Stimulated activated CD8-positive, alpha-beta memory T cell treated with anti-CD3 and anti-CD28 coated beads, Interleukin-15, amount 100 ng/mL, for 48 hours (primary cell): ENCODE measurements at regions not wholly inside any gene's neighbourhood (a gene's known extent, or its start where the extent isn't known, plus 50 kb on each side); places are given as distances from the start of the nearest gene placed in this dataset.
"Not testable (repeated sequence)": the region's sequence is repeated elsewhere in the genome, so short reads cannot be mapped to it uniquely, and the experiment has no call there.

ENCODE experiments used
- DNase-seq, 2 donors: peaks; one replicate each; pipeline ENCODE4 v3.0.0-alpha.2; 2020; ENCODE audit warnings: low read depth in 2 of 2

DNA sequence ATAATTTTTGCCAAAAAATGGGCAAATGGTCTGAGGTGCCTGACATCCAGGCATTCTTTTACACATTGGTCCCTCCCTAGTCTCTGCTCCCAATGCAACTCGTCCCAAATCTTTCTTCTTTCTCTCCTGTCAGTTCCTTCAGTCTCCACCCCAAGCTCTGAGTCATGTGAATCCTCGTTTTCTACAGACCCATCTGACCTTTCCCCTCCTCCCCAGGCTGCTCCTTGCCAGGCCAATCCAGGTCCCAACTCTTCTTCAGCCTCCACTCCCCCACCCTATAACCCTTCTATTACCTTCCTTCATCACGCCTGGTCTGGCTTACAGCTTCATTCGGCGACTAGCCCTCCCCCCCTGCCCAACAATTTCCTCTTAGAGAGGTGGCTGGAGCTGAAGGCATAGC, 55.3 kb downstream of the BBS10 start:
- not testable (repeated sequence) for DNase-seq

DNA sequence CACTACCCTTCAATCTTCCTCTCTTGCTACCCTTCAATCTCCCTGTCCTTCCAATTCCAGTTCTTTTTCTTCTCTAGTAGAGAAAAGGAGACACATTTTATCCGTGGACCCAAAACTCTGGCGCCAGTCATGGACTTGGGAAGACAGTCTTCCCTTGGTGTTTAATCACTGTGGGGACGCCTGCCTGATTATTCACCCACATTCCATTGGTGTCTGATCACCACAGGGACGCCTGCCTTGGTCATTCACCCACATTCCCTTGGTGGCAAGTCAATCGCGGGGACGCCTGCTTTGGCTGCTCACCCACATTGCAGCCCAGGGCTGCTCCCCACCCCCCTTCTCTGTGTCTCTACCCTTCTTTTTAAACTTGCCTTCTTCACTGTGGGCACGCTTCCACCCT, 55.9 kb downstream of the BBS10 start:
- DNase-seq: not testable (repeated sequence)

DNA sequence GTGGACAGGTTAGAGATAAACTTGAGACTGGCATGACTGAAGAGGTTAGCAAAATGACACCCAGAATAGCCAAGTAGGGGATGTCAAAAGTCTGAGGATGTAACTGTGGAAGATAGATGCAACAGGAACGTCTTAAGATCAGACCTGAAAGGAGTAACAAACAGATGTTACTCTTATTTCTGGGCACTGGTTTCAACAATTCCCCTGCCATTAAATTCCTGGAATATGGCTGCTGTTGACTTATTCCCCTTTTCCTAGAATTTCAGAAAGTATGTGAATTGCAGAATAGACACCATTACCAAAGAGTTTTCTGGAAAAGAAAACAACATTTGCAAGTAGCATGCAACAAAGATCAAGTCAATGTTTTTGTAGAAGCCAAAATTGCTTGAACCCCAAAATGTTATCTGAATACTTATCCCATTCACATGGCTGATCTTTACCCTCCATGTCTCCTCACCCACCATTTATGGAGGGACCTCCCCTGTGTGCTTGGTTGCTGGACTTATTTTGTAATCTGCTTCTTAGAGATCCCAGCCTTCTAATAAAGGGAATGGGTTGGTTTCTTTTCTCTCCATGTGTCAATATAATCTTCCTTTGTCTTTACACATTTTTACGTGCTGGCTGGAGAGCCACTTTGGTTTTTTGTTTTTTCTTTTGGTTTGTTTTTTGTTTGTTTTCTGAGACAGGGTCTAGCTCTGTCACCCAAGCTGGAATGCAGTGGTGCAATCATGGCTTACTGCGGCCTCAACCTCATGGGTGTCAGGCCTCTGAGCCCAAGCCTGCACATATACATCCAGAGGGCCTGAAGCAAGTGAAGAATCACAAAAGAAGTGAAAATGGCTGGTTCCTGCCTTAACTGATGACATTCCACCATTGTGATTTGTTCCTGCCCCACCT, 57.0 kb downstream of the BBS10 start:
- no peak for DNase-seq

DNA sequence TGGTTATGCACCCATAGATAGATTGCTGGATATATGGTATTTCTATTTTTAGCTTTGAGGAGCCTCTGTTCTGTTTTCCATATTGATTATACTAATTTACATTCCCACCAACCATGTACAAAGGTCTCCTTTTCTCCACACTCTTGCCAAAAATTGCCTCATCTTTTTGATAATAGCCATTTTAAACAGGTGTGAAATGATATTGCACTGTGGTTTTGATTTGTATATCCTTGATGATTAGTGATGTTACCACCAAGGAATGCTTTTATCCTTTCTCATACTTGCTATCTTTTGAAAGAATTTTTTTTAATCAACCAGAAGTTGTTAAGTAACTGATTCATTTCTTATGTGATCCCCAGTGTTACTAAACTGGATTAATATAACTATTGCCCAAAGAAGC, 60.0 kb downstream of the BBS10 start:
- no peak for DNase-seq

DNA sequence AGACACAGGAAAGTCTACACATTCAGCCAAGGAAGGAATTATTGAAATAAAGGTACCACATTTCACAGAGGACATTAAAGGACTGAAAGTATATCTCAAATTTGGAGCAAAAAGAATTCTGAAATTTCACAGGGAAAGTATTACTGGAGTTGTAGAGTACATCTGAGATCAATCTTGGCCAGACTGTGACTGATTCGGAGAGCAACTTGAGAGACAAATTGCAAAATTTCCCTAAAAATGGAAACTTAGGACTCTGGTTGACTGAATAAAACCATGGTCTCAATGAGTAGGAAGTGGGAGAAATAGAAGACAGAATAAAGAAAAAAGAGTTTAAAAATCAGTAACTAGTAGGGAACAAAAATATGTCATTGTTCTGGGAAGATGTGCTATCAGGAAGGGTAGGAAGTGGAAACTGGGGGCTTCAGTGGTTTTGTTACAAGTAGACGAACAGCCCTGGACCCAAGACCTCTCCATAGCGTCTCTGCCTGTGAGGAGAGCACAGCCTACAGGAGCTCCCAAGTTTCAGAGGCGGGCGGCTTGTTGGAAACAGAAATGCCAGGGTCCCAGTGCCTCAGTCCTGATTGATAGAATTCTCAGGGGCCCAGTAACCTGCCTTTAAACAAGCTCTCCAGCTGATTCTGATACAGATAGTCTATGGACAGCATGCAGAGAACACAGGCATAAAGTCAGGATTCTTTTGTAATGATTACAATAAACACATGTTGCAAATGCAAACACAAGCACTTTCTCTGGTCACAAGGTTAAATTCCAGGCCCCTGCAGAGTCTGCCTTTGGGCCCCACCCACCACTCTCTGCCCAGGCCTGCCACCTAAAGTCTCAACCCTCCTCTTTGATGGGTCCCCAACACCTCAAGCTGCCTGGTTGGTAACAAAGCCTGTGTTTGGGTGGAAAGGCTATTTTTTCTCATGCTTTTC, 63.1 kb downstream of the BBS10 start:
- no peak for DNase-seq

DNA sequence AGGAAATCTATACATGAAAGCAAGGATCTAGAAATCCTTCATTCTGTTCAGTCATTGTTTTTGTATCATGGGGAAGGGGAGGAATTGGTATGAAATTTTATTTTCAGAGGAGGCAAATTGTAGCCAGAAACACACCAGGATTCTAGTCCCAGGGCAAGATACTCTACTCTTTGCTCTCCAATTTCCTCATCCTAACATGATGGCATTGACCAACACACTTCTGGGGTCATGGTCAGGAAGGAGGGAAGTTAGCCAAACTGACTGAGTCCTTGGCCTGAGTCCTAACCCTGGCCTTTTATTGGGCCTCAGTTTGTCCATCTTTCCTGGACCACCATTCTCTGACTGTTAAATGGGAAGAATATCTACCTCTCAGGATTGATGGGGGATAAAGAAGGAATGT, 65.5 kb downstream of the BBS10 start:
- no peak for DNase-seq

DNA sequence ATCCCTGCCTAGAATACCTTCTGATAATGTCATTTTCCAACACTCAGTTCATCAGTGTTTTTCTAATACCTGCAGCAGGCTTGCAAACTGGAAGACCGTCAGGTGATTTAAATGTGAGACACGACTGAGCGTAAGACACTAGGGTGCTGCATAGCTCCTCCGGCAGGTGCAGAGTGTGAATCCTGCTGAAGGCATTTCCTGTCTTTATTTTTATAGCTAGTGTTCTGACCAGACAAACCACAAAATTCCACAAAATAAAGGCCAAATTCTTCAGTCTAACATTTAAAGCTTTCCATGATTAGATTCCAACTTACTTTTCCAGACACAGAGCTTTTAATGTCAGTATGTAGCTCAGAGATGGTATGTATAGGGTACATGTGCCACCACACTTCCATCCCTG, 70.7 kb downstream of the BBS10 start:
- DNase-seq: no peak

DNA sequence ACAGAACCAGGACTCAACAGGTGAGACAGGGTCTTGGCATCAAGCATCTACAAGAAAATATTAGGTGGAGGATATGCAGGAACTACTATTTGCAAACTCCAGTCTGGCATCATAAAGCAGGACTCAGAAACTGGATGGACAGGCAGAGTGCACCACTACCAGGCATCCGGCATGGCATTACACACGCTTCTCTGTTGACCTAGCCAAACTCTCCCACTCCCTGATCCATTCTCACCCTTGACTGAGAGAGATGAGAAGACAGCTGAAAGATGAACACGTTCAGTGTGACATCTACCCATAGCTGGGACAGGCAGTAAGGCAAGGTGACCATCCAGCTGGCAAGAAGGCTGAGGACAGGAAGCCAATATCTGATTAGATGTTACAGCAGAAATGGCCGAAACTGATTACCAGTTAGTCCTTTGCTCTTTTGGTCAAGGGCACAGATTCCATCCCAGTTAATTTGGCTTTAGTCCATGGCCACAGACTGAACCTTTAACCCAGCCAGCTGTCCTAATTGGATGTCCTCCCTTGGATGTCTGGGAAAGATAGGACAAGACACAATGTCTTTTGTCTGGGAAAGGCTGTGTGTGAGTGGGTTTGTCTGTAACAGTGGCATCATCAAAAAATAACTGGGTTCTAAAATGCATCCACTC, 71.6 kb downstream of the BBS10 start:
- DNase-seq: no peak

DNA sequence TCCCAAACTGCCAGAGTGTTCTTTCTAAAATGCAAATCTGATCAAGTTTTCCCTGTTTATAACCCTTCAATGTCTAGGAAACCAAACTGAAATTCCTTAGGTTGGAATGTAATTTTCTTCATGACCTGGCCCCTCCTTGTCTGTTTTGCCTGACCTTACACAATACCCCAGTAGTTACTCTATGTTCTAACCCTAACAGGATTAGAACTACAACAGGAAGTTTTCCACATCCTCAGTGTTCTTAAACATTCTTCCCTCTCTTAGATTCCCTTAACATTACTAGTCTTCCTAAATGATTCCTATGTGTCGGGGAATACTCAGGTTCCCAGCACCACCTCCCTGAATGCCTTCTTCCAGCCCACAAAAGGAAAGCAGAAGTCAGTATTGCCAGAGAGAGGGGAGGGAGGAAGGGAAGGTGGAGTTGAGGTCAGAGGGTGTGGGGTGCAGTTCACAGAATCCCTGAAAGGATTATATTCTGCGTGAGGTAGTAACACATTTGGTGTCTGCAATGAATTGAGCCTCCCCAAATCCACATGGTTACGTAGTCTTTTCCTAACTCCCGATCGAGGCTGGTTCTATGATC, 72.6 kb downstream of the BBS10 start:
- no peak for DNase-seq

DNA sequence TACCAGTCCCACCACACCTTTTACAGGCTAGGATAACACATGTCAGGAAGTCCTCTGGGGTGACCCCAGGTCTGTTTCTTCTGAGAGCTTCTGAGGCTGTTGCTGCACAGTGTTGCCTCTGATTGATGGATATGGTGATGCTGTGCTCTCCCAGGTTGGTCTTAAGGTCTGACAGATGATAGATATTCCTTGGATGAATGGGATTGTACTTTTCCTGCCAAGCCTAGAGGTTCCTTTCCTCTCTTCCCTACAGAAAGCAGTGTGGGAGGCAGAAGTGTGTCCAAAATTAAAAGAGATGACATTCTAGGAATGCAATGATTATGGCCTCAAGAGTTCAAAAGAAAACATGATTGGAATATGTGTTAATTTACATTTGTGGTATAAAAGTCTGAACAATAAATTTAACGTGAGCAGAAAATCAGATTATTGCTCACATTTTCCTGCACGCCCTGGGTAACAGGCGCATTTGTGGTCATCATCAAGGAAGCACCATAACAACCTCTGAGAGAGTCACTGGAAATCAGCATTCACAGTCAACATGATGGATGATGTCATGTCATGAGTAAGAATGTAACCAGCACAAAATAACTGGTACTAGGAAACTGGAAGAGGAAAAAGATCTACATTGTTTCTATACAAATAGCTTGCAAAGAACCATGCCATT, 73.7 kb downstream of the BBS10 start:
- peak; percentile 21 to 27 for DNase-seq

DNA sequence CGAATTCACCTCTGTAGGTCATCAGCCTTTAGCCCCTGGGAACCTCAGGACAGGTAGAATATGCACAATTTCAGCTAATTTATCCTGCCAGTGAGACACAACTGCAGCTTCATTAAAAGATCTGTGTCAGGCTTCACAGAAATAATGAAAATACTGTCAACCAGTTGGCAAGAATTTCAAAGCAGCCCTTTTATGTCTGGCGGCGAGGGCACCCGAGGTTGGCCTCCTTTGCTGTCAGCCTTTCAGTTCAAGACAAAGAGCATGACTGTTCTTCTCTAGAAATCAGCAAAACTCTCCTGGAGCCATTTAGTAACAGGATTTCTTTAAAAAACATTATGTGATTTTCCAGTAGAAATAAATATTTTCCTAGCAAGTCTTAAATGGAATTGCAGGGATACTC, 75.9 kb downstream of the BBS10 start:
- DNase-seq: no peak

DNA sequence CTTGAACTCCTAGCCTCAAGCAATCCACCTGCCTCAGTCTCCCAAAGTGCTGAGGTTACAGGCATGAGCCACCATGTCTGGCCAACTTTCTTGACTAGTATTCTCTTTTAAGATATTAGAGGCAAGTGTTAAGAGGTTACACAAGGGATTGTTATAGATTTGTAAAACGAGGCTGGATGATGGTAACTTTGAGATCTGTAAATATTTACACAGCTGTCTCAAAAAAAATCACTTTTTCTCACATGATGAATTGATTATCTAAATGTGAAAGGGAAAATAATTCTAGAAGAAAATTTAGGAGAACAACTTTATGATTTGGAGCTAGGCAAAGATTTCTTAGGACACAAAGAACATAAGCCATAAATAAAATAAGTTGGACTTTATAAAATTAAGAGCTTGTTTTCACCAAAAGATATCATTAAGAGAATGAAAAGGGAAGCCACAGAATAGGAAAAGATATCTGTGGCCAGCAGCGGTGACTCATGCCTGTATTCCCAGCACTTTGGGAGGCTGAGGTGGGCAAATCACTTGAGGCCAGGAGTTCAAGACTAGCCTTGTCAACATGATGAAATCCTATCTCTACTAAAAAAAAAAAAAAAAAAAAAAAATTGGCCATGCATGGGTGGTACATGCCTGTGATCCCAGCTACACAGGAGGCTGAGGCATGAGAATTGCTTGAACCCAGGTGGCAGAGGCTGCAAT, 77.4 kb downstream of the BBS10 start:
- no peak for DNase-seq

DNA sequence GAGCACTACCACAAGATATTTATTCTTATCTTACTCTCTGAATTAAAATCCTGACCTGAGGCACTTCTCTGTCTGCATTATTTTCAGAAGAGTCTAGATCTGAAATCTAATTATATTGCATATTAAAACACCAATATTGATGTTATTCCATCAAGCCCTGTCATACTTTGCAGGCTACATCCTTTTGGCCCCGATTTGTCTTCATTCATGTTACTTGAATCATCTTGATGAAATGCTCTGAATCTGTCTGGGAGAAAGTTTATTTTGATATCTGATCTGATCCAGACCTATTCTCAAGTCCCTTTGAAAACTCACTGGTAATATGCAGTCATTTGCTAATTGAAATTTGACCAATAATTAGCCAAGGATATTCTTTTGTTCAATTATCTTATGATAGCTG, 79.9 kb downstream of the BBS10 start:
- no peak for DNase-seq

DNA sequence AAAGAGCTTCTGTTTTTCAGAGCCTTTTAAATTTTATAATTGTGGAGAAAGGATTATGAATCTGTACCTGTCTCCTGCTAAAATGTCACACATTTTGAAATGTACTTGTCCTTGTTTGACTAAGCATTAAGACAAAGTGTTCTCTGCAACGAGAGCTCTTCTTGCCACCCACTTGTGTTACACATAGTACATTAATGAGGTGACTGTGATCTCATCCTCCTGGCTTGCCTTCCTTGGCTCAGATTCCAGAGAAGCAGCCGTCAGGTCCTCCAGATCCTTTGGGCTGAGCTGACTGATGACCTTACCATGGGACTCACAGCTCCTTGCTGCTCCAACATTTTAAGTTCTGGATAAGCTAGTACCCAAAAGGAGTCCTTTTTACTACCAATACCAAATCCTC, 81.4 kb downstream of the BBS10 start:
- DNase-seq: no peak

DNA sequence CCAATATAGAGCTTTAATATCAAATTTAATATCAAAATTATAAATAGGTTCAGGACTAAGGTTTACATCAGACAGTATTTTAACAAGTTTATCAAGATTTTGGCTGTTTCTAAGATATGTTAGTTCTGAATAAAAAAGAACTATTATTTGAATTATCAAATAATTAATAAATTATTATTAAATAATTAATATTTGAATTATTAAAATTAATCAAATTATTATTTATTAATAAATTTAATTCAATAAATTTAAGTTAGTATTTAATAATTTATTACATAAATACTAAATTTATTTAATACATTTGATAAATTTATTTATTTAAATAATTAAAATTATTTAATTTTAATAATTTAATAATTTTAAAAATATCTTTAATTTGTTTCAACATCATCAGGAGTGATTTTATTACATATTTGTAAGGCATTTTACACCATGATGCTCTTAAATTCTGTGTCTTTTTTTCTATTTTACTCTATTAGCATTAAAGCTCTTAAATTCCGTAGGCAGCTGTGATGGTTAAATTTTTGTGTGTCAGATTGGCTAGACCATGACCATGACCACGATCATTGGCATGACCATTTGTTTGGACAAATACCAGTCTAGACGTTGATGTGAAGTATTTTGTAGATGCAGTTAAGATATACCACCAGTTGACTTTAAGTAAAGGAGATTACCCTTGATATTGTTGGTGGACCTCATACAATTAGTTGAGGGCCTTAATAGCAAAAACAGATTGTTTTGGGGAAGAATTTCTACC, 82.6 kb downstream of the BBS10 start:
- no peak for DNase-seq

DNA sequence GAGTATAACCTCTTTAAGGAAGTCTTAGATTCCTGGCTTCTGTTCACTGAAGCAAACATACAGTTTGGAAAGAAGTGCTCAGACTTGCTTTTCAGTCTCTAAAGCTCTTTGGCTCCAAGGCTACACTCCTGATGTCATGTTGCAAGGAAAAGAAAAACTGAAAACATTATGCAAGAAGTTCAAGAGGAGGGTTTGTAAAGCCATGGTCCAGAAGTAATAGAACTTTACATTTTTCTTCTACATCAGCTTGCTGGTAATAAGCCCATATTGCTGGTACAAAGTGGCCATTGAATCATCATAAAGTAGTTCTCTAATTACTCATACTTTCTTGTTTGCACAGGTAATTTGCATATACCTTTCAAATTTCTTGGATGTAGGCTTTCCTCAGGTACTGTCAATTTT, 83.6 kb downstream of the BBS10 start:
- DNase-seq: no peak

DNA sequence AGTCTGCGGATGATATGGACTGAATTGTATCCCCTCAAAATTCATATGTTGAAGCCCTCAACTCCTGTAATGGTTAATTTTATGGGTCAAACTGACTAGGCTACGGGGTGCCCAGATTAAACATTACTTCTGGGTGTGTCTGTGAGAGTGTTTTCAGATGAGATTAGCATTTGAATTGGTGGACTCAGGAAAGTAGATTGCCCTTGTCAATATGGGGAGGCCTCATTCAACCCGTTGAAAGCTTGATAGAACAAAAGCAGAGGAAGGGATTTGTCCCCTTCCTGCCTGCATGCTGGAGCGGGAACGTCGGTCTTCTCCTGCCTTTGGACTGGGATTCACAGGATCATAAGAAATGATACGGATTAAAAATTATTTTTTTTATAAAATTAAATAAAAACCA, 84.5 kb downstream of the BBS10 start:
- no peak for DNase-seq

DNA sequence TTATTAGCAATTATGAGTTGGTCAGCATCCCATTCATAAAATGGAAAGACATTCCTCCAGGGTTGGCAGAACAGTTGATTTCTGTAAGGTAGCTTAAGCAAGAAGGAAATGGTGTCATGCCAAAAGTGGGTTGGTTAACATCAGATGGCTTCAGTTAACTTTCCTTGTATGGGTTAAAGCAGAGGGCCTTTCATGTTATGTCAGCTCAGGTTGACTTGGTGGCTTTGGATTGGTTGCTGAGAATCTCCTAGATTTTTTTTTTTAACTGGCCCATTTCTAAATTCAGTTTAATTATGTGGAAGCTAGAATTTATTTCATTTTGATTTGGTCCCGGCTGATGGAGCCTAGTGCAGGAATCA, 87.8 kb downstream of the BBS10 start:
- DNase-seq: no peak

DNA sequence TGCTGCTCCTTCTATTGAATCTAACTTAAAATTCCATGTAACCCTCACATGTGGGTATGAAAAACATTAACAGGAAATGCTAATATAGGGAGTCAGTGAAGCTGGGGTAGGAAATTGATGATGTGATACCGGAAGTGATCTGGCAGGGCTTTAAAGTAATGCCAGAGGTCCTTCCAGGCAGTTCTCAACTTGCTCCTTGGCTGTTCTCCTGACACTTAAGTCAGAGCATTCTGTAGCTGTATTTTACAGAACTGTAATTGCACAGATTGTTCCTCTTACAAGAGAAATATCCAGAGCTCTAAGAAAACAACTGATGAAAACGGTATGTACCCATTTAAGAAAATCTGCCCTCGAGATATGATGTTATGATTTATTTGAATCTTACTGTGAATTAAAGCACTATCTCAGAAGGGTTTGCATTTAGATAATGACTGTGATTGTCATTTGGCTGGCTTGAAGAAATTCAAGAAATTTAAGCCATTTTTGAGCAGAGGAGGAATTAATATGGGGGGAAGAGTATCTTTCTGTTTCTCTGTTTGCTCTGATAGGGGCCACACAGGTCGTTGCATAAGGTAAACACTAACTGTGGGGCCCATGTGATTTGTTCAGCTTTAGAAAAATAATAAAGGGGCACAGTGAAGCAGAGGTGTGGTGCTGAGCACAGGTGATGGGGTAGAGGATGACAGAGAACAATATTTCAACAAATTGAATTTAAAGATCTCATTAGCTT, 88.4 kb downstream of the BBS10 start:
- no peak for DNase-seq
